Stimulated activated CD4-positive, alpha-beta T cell treated with anti-CD3 and anti-CD28 coated beads, Interleukin-4, amount 100 ng/mL, for 24 hours (primary cell): ENCODE measurements at regions not wholly inside any gene's neighbourhood (a gene's known extent, or its start where the extent isn't known, plus 50 kb on each side); places are given as distances from the start of the nearest gene placed in this dataset.
A peak's percentile ranks its signal among the peaks of the same experiment; 100 is the strongest.

Experiments used
- DNase-seq: peaks from one replicate; pipeline ENCODE4 v3.0.0-alpha.2; 2020

DNA sequence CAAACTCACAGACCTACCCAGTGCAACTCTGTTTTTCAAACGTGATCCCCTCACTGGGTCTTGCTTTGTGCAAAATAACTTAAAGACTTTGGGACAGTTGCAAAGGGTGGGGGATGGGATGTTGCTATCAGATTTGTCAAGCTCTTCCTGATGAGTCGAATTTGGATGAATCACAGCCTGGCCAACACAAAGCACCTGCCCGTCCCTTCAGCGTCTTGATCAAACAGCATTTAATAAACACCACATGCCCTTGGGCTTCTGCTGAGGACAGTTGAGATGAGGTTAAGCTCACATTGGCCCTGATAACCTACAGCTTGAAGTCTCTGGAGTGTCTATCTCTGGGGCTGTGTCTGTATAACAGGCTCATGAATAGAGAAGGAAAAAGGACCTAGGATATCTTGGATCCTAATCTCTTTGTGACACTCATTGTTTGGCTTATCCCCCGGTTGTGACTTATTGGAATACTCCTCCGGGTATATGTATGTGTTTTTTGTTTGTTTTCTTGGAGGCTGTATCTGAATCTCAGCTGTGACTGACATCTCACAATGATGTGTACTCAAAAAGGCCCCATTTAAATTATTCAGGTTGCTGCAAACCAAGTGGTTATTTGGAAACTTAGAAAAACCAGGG lies 132.6 kb upstream of the NAMPT start:
- DNase-seq: no peak

DNA sequence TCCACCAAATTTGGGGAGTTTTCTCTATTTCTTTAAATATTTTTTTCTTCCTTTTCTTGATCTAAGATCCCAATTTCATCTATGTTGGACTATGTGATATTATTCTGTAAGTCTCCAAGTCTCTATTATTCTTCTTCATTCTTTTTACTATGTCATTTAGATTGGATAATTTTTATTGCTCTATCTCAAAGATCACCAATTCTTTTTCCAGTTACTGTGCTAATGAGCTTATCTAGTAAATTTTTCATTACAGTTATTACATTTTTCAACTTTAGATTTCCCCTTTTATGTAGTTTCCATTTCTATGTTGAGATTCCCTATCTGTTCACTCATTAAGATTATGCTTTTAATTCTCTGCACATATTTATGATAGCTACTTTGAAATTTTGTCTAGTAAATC lies 131.6 kb upstream of the NAMPT start:
- no peak for DNase-seq

DNA sequence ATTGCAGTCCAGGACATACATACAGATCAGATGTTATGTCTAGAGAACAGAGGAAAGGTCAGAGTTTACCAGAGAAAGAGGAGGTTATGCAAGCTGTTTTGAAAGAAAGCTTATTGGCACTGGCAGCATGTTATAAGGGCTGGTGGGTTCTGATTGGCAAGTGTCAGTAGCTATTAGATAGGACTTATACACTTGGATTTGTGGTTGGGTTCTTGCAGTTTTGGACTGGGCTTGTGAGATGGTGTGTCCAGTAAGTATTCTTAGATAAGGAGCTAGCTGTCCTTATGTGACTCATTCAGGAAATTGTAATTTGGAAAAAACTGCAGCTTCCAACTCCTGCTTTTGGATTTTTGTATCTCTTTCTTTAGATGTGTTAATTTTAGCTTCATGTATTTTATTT lies 130.7 kb upstream of the NAMPT start:
- no peak for DNase-seq

DNA sequence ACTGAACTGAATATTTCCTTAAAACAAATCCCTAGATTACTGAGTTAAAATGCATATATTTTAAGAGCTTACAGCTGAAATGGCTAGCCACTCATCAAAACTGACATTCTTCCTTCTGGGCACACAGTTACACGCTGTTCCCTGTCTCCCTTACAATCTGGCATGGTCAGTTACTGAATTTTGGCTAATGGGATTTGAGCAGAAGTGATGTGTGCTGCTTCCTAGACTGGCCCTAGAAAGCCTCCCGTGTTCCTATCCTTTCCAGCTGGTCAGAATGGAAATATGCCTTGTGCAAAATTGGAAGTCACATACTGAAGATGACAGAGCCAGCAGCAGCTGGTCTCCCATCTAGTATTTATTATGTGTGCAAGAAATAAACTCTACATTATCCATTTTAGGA lies 128.7 kb upstream of the NAMPT start:
- no peak for DNase-seq

DNA sequence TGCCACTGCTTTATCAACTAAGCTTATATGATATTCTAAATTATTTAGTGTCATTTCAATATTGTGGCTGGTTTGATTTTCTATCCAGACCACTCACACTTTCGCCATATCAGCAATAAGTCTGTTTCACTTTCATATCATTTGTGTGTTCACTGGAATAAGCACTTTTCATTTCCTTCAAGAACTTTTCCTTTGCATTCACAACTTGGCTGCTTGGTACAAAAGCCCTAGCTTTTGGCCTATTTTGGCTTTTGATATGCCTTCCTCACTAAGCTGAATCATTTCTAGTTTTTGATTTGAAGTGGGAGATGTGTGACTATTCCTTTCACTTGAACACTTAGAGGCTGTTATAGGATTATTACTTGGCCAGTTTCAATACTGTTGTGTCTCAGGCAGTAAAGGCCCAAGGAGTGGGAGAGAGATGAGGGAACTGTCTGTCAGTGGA lies 120.9 kb upstream of the NAMPT start:
- DNase-seq: peak; percentile 54

DNA sequence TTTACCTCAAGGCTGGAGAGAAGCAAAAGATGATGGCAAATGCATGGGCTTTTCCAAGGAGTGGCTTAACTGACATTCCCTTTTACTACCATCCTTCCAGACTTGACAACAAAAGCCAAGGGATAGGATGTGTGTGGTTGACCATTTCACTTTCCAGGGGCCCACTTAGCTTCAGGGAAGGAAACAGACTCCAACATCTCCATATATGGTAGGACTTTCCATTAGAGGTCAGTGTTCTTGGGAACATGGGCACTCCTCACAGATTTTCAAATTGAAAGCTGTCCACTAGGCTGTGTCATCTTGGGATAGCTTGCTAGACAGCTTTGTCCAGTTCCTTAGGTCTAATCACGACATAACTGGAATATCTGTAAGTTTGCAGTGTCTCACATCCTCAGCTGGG lies 118.1 kb upstream of the NAMPT start:
- DNase-seq: no peak

DNA sequence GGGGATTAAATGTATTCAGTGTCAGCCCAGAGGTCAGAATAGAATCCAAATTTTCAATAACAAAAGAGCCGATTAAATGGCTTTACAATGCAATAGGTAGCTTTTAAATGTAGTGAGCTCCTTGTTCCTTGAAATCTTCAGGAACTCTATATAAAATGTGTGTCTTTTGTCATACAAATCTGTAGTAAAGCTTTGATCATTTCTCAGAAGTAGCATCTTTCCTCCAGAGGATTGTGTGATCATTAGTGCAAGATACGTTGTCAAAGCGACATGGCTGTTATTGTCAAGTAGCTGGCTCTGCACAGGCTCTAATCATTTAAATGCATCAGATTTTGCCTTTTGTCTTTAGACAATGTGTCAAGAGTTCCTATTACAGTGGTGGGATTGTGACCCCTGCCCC lies 116.1 kb upstream of the NAMPT start:
- DNase-seq: no peak

DNA sequence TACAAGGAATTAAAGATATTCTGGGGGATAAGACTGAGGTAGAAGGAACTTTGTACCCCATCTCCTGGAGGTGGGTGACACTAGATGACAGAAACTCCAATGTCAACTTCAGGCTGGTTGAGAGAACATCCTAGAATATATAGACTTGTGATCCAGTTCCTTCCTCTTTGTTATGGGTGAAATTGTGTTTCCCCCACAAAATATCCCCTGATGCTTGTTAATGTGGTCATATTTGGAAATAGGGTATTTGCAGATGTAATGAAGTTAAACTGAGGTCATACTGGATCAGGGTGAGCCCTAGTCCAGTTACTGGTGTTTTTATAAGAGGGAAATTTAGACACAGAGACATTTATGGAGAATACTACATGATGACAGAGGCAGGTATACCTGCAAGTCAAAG lies 114.0 kb upstream of the NAMPT start:
- DNase-seq: no peak

DNA sequence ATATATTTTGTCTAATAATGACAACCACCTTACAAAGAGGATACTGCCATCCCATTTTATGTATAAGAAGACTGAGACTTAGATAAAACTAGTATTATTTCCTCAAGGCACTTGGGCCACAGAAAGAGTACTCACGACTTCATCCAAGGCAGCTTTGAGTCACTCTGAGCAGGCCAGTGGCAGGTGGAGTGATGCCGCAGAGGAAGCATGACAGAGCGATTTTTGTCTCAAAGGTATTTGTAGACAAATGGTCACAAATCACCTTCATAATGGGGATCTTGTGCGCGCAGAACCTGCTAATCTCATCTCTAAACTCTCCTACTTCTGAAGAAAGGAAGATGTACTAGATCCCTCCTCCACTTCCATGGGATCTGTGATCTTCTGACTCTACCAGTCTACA lies 113.2 kb upstream of the NAMPT start:
- DNase-seq: no peak

DNA sequence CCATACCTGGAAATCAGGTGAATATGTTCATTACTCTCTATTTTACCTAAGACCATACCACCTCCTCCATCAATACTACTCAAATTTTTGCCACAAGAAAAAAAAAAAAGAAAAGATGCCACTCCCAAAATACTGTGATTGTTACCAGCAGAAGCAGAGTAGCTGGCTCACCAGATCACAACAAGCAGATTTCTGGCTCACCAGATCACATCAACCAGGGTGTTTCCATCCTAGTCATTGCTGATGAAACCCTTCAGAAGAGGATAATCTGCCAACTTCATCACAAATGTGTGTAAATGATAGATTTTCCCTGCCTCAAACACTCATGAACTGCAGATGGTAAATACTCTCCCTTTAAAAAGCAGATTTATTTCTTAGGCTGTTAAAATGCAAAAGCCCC lies 109.7 kb upstream of the NAMPT start:
- no peak for DNase-seq

DNA sequence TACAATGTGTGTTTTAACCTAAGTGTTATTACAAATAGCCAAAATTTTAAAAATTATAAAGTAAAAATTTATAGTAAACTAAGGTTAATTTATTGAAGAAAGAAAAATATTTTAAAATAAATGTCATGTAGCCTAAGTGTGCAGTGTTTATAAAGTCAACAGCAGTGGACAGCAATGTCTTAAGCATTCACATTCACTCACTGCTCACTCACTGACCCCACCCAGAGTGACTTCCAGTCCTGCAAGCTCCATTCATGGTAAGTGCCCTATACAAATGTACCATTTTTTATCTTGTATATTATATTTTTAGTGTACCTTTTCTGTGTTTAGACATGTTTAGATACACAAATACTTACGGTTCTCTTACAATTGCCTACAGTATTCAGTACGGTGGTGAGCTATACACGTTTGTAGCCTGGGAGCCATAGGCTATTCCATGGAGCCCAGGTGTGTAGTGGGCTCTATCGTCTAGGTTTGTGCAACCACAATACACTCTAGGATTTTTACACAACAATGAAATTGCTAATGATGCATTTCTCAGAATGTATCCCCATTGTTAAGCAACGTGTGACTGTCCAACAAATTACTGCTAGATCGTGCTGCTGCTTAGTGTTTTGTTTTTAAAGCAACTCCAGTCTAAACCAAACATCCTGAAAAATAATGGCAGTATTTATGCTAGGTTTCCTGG lies 108.9 kb upstream of the NAMPT start:
- DNase-seq: no peak

DNA sequence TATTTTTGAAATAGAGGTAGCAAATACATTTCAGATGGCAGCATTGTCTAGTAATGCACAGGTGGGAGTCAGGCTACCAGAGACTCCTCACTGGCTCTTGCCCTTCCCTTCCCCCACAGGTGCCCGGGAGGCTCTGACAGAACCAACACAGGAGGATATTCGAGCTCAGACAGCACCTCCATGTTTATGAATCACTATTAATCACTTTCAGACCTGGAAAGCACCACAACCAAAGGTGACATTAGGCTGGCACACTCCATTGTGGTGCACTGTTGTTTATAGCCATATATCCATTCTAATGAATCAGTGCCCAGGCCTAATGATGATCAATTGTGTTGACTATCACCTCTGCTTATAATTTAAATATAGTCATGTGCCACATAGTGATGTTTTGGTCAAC lies 107.8 kb upstream of the NAMPT start:
- no peak for DNase-seq

DNA sequence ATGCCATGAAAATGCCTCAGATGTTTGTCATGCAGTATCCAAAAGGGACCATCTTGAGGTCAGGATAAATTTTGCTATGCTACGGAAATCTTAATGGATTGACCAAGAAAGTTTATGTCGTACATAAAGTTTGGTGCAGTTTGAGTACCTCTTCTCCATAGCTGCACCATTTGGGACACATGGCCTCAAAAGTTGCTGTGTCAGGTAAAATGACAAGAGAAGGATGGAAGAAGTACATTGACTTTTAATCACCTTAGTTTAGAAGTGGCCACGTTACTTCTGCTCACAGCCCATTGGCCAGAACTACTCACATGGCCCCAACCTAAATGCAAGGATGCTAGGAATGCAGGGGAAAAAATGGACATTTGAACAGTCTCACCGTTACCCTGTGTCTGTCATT lies 107.4 kb upstream of the NAMPT start:
- DNase-seq: no peak

DNA sequence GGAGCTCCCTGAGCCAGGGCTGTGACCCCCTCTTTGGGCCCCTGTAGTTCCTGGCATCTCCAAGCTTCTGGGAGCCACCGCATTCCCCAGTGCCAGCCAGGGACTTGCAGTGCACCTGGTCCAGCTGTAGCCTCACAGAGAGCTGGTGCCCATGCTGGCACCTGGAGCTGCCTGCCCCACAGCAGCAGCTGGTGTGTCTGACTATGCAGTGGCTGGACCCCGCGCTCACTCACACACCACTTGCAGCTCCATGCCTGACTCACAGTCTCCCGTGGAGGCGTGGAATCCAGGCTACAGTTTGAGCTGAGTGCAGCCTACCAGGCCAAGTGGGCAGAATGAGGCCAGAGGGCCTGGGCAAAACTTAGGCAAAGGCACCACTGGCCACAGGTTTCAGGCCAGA lies 102.2 kb upstream of the NAMPT start:
- no peak for DNase-seq

DNA sequence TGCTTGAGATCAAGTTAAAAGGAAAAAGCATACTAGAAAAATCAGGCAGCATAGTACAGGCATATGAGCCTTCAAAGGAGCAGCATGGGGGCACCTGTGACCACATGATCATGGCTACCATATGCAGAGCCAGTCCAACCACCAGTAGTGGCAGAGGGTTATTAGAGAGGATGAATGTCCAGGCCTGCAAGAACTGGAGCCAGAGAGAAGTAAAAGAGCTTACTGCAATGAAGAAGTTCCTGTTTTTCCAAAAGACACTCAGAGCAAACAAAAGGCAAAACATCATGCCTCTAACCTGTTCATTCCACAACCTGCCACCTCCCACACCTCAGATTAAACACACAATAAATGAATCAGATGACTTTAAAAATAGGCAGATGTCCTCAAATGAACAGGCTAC lies 99.6 kb upstream of the NAMPT start:
- no peak for DNase-seq

DNA sequence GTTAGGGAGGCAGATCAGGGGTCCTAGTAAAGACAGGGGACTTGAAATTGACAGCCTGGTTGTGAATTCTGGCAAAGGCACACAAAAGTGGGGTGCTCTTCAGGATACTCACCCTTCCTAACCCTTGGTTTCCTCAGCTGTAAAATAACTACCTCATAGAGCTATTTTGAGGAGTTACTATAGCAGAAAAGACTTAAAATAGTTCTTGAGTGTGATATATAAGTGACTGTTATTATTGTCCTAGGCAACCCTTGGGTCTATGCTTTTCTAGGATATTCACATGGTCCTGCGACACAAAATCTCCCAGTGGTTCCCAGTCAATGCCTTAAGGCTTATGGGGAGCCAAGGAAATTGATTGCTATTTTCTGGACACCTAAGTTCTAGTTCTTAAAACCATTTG lies 98.1 kb upstream of the NAMPT start:
- no peak for DNase-seq

DNA sequence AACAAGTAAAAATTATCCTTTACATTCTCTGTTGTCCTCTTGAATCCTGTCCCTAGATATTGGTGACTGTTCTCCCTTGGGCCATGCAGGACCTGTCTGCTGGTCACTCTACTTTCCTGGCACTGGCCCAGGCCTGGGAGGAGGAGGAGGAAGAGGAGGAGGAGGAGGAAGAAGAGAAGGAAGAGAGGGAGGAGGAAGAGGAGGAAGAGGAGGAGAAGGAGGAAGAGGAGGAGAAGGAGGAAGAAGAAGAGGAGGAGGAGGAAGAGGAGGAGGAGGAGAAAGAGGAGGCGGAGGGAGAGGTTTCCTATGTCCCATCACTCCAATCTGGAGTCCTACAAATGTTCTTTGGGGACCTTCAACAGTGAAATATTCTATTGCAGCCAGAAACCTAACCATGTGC lies 97.3 kb upstream of the NAMPT start:
- no peak for DNase-seq

DNA sequence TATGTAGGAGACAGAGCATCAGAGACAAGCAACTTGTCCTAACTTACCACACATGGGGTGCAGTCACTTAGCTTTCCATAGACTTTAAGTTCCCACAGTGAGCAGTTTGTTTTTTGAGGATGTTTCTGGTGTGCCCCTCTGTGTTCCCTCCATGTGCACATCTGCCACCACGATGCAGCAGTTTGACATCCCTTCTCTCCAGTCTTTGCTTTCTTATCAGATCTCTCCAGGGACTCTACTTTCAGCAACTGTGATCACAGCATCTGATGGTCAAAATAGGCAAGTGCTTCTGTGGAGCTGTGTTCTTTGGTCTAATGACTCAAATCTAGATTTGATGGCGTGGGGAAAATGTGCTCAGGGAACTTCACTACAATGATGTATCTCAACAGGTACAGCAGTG lies 96.5 kb upstream of the NAMPT start:
- DNase-seq: no peak

DNA sequence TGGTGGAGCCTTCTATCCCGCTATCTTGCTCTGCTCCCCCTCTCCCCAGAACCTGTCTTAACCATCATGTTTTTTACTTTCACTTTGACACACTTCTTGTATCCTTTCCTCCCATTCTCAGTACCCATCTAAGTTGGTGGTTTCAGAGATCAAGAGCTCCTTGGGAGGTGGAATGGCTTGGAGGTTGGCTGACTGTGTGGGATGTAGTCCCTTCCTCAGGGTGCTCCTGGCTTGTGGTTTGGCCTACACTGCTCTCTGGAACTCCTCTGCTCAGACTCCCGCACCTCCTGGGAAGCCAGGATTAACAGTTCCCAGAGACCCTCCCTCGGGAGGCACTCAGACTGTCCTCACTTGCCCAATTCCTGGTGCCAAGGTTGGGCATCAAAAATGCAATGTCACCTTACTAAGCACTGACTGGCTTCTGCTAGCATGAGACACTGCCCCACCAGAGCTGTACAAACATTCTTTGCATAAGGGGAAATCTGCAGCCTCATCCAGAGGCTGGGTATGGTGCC lies 93.1 kb upstream of the NAMPT start:
- no peak for DNase-seq

DNA sequence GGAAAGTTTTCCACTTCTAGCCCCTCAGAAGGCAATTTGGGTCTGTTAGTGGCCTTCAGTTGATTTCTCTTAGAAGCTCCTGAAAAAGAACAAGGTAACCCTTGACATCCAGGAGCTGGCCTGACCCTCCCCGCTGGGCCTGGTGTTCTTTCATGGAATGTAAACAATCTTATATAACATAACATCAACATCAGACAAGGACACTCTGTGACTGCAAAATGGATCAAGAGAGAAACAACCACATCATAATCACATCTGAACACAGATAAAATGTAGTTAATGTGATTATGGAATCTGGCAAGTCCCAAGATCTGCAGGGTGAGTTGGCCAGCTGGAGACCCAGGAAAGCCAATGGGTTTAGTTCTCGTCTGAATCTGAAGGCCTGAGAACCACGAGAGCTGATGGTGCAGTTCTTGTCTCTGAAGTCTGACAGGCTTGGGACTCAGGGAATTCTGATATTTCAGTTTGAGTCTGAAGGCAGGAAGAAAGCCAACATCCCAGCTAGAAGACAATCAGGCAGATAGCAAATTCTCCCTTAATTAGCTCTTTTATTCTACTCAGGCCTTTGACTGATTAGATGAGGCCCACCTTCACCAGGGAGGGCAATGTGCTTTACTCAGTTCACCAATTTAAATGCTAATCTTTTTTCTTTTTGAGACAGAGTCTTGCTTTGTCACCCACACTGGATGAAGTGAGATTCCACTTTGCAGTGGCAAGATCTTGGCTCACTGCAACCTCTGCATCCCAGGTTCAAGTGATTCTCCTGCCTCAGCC lies 91.4 kb upstream of the NAMPT start:
- DNase-seq: no peak

DNA sequence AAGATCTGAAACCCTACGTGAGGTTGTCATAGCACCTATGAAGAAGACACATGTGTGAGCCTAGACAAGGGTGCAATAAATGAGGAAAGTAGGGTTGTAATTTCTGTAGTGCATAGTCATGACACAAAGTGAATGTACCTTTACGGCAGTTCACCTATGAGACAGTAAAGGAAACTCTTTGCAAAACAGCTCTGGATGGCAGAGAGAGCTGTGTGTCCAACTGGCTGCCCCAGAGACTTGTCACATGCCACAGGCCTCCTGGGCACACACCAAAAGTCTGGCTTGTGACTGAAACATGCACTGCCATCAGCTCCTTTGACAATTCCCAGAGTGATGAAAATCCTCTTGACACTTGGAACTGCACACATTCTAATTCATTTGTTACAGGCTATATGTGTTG lies 90.7 kb upstream of the NAMPT start:
- DNase-seq: no peak

DNA sequence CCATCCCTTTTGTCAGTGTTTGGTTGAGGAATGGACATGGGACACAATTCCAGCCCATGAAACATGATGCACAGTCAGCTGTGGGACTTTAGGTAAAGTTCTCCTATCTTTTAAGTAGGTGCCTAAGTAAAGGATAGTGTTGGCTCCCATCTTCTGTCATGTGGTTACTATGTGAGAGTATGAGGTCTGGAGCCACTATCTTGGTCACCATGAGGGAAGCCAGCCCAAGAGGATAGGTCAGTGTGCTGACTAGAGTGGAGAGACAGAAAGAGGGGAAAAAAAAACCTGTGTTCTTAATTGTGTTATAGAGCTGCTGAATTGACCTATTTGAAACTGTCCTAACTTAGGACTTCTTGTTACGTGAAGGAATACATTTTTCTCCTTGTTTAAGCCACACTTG lies 89.7 kb upstream of the NAMPT start:
- no peak for DNase-seq

DNA sequence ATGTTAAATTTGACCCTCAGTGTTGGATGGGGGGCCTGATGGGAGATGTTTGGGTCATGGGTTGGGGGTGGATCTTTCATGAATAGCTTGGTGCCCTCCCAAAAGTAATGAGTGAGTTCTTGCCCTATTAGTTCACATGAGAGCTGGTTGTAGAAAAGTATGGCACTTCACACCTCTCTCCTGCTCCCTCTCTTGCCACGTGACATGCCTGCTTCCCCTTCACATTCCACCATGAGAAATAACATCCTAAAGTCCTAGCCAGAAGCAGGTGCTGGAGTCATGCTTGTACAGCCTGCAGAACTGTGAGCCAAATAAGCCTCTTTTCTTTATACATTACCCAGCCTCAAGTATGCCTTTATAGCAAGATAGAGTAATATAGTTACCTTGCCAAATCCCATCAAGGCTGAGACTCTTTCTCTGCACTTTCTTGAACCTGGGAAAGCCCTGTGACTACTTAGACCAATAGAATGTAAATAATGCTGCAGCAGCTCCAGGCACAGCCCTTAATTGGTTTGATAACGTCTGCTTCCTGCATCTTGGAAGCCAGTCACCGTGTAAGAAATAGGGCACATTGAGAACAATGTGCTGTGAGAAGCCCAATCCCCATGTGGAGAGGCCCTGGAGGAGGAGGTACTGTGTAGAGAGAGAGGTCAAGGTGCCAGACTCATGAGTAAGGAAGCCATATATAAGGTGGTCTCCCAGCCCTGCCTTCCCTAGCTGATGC lies 88.0 kb upstream of the NAMPT start:
- no peak for DNase-seq

DNA sequence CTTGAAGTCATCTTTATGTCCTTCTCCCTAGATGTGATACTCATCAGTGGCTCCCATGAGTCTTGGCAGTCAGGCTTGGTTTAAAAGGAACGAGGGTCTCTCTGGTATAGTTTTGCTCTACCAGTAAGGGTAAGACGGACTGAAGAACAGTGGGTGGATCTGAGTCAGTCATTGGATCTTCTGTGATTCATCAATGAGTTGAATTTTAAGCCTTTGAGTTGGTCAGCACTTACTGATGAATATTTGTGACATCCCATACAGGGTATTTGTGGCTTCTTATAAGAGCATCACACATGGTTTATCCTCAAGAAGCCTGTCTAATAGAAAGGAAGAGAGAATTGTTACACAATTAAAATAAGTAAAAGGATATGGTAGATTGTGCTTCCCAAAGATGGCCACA lies 87.3 kb upstream of the NAMPT start:
- no peak for DNase-seq
